ENCODE measurements at regions not wholly inside any gene's neighbourhood (a gene's known extent, or its start where the extent isn't known, plus 50 kb on each side); places are given as distances from the start of the nearest gene placed in this dataset.
A peak's percentile ranks its signal among the peaks of the same experiment; 100 is the strongest.

- Histone ChIP-seq H2AK5ac (ENCODE audit: low read depth, low read length) (peak overlapping the region; percentile 37; the same call in 1 of the 2 replicates), H3K9ac (ENCODE audit: low read depth, low read length) (no peak overlapping the region), H3K4me3 (ENCODE audit: insufficient read depth, low read depth, low read length) (no peak overlapping the region), H3K14ac (replicated peaks; ENCODE audit: low read depth, low read length) (no peak overlapping the region), H2BK20ac (ENCODE audit: low read depth, low read length) (peak overlapping the region; percentile 68; the same call in 1 of the 2 replicates), H3K56ac (ENCODE audit: extremely low read depth, insufficient read depth, low read length) (no peak overlapping the region), H4K8ac (ENCODE audit: low read depth in 2 of 2, low read length in 2 of 2) (0 out of 4 replicates have a peak overlapping the region, but pooled peaks of 1 of the 2 experiments have one; percentile 14), H2BK120ac (ENCODE audit: low read depth, low read length) (peak overlapping the region; percentile 17; the same call in 1 of the 2 replicates), H3K27me3 (ENCODE audit: control insufficient read depth, insufficient read depth, low read length) (no peaks in the 10 kb centered on the region), H2BK15ac (ENCODE audit: low read depth, low read length) (0 out of 3 replicates have a peak overlapping the region, but pooled peaks have one; percentile 27), H3K9me1 (ENCODE audit: insufficient read depth, low read length) (peaks cover 17% of the 10 kb centered on the region), H2BK5ac (ENCODE audit: low read depth, low read length, poor library complexity, severe bottlenecking) (peak overlapping the region; percentile 23), H3K23ac (ENCODE audit: low read depth, low read length) (no peak overlapping the region), H3K9me3 (ENCODE audit: control insufficient read depth, insufficient read depth, low read length) (no peaks in the 10 kb centered on the region), H4K91ac (ENCODE audit: insufficient read depth, low read depth, low read length) (peak overlapping the region; percentile 15; the same call in 1 of the 2 replicates), H3K4ac (ENCODE audit: low read depth, low read length) (peak overlapping the region; percentile 62), H4K20me1 (ENCODE audit: insufficient read depth, low read length) (no peaks in the 10 kb centered on the region; the same call in 1 of the 2 replicates), H3K4me1 (ENCODE audit: control insufficient read depth, insufficient read depth, low read length) (peaks cover 22% of the 10 kb centered on the region), H3K79me1 (ENCODE audit: low read depth in 1 of 2, low read length in 2 of 2) (no peaks in the 10 kb centered on the region), H2AK9ac (replicated peaks; ENCODE audit: low read depth, low read length, poor library complexity) (peak overlapping the region; percentile 38), H2AFZ (replicated peaks; ENCODE audit: low read length, poor library complexity) (no peak overlapping the region), H3K18ac (ENCODE audit: low read depth, low read length) (peak overlapping the region; percentile 49; the same call in 1 of the 2 replicates), H4K5ac (ENCODE audit: low read depth, low read length) (no peak overlapping the region; the same call in 1 of the 2 replicates), H3K4me2 (ENCODE audit: low read depth, low read length) (peak overlapping the region; percentile 23; the same call in 1 of the 2 replicates), H3K36me3 (ENCODE audit: control insufficient read depth, insufficient read depth, low read length) (no peaks in the 10 kb centered on the region), H3K27ac (ENCODE audit: insufficient read depth, low read length) (no peak overlapping the region; the same call in 1 of the 2 replicates)
- peak; percentile 79 for ATAC-seq (ENCODE audit: low read depth)
- POLR2A ChIA-PET (ENCODE audit: unreplicated experiment): no interaction called here
- intact Hi-C loops (cut with micrococcal nuclease) (no loop called here), in situ Hi-C loops (cut with MboI; ENCODE audit: low sequenced_read_pairs) (no loop called here), dilution Hi-C loops (cut with HindIII; ENCODE audit: low sequenced_read_pairs, unreplicated experiment) (no loop called here)
- BruUV-seq (replicated peaks): no TSS peak
- CTCF ChIA-PET: interaction anchor here (0.5 kb wide), 1 partner anchor 45 kb away, joined by 3 read pairs; no protein-coding TSS in a partner anchor
- no peak for TF ChIP-seq RFX5 (IDR thresholded peaks at IDR 0.05; ENCODE audit: low read depth, low read length)
- TF ChIP-seq CTCF (conservative IDR thresholded peaks at IDR 0.05; ENCODE audit: low read depth, low read length): no peak
- no peak for TF ChIP-seq NFE2L2 (IDR thresholded peaks at IDR 0.05; ENCODE audit: low read depth, low read length)
- no peak for TF ChIP-seq RAD21 (IDR thresholded peaks at IDR 0.05; ENCODE audit: low read length)
- TF ChIP-seq POLR2A (IDR thresholded peaks at IDR 0.05; ENCODE audit: low read depth, low read length): no peak
- TF ChIP-seq MXI1 (IDR thresholded peaks at IDR 0.05; ENCODE audit: borderline replicate concordance, low read depth, low read length): no peak
- TF ChIP-seq, protein P1, sequence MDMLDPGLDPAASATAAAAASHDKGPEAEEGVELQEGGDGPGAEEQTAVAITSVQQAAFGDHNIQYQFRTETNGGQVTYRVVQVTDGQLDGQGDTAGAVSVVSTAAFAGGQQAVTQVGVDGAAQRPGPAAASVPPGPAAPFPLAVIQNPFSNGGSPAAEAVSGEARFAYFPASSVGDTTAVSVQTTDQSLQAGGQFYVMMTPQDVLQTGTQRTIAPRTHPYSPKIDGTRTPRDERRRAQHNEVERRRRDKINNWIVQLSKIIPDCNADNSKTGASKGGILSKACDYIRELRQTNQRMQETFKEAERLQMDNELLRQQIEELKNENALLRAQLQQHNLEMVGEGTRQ (IDR thresholded peaks at IDR 0.05; ENCODE audit: low read depth, low read length): no peak
- no peak for TF ChIP-seq CHD1 (IDR thresholded peaks at IDR 0.05; ENCODE audit: low read depth, low read length)
- peak; percentile 57; the same call in 1 of the 2 replicates for TF ChIP-seq MAZ (IDR thresholded peaks at IDR 0.05; ENCODE audit: borderline replicate concordance, low read depth, low read length)
- TF ChIP-seq FOS (IDR thresholded peaks at IDR 0.05; ENCODE audit: low read depth, low read length): peak; percentile 88
- no peak for TF ChIP-seq CEBPB (IDR thresholded peaks at IDR 0.05; ENCODE audit: low read depth, low read length)
- no peak for TF ChIP-seq RCOR1 (IDR thresholded peaks at IDR 0.05; ENCODE audit: insufficient replicate concordance, low read length)
- TF ChIP-seq ELK1 (IDR thresholded peaks at IDR 0.05; ENCODE audit: borderline replicate concordance, low read depth, low read length): no peak
- peak; percentile 81 for DNase-seq
- no CpG with 5 or more reads among the region's 8 CpGs for WGBS, 2 experiments (ENCODE audit: extremely low coverage in 2 of 2, insufficient read length in 1 of 2)
Measured at GRCh38 chr2:20561637-20562454, 89.1 kb downstream of the HS1BP3 start.
